ENCODE measurements at regions not wholly inside any gene's neighbourhood (a gene's known extent, or its start where the extent isn't known, plus 50 kb on each side); places are given as distances from the start of the nearest gene placed in this dataset.

- DNase-seq (ENCODE audit: low read depth) = no peak
These were observed 273.7 kb upstream of the NOCT start for GRCh38 chr4:138741766-138742377.

- no peak for DNase-seq (ENCODE audit: low read depth)
These were observed 274.5 kb upstream of the NOCT start for GRCh38 chr4:138740816-138741745.

GRCh38 chr4:138736362-138736761, 279.2 kb upstream of the NOCT start:
- no peak for DNase-seq (ENCODE audit: low read depth)

GRCh38 chr4:138734746-138735145, 280.8 kb upstream of the NOCT start:
- DNase-seq (ENCODE audit: low read depth) = no peak

GRCh38 chr4:138728566-138728965, 287.0 kb upstream of the NOCT start:
- no peak for DNase-seq (ENCODE audit: low read depth)

GRCh38 chr4:138727731-138728130, 287.9 kb upstream of the NOCT start:
- DNase-seq (ENCODE audit: low read depth) = no peak

- DNase-seq (ENCODE audit: low read depth) = no peak
These were observed 291.1 kb upstream of the NOCT start for GRCh38 chr4:138724530-138724929.

GRCh38 chr4:138716559-138717335, 298.8 kb upstream of the NOCT start:
- DNase-seq (ENCODE audit: low read depth) = no peak

- DNase-seq (ENCODE audit: low read depth) = no peak
These were observed 305.3 kb upstream of the NOCT start for GRCh38 chr4:138710297-138710696.

GRCh38 chr4:138709859-138710258, 305.7 kb upstream of the NOCT start:
- DNase-seq (ENCODE audit: low read depth) = no peak

- DNase-seq (ENCODE audit: low read depth) = no peak
These were observed 307.6 kb upstream of the NOCT start for GRCh38 chr4:138707746-138708677.

GRCh38 chr4:138706201-138706600, 309.4 kb upstream of the NOCT start:
- no peak for DNase-seq (ENCODE audit: low read depth)

GRCh38 chr4:138702190-138702824, 313.3 kb upstream of the NOCT start:
- DNase-seq (ENCODE audit: low read depth) = no peak

- DNase-seq (ENCODE audit: low read depth) = no peak
These were observed 316.9 kb upstream of the NOCT start for GRCh38 chr4:138698641-138699040.

GRCh38 chr4:138697851-138698250, 317.7 kb upstream of the NOCT start:
- no peak for DNase-seq (ENCODE audit: low read depth)

GRCh38 chr4:138696771-138697170, 318.8 kb upstream of the NOCT start:
- no peak for DNase-seq (ENCODE audit: low read depth)

- DNase-seq (ENCODE audit: low read depth) = no peak
These were observed 319.5 kb upstream of the NOCT start for GRCh38 chr4:138696058-138696457.

GRCh38 chr4:138693526-138693925, 322.1 kb upstream of the NOCT start:
- DNase-seq (ENCODE audit: low read depth) = no peak

- no peak for DNase-seq (ENCODE audit: low read depth)
These were observed 323.2 kb upstream of the NOCT start for GRCh38 chr4:138692411-138692810.

GRCh38 chr4:138689593-138689992, 326.0 kb upstream of the NOCT start:
- no peak for DNase-seq (ENCODE audit: low read depth)

- no peak for DNase-seq (ENCODE audit: low read depth)
These were observed 326.4 kb upstream of the NOCT start for GRCh38 chr4:138689187-138689586.

Measured in activated T-cell treated with anti-CD3 and anti-CD28 coated beads for 24 hours (primary cell).